ENCODE measurements at regions not wholly inside any gene's neighbourhood (a gene's known extent, or its start where the extent isn't known, plus 50 kb on each side); places are given as distances from the start of the nearest gene placed in this dataset.

DNA sequence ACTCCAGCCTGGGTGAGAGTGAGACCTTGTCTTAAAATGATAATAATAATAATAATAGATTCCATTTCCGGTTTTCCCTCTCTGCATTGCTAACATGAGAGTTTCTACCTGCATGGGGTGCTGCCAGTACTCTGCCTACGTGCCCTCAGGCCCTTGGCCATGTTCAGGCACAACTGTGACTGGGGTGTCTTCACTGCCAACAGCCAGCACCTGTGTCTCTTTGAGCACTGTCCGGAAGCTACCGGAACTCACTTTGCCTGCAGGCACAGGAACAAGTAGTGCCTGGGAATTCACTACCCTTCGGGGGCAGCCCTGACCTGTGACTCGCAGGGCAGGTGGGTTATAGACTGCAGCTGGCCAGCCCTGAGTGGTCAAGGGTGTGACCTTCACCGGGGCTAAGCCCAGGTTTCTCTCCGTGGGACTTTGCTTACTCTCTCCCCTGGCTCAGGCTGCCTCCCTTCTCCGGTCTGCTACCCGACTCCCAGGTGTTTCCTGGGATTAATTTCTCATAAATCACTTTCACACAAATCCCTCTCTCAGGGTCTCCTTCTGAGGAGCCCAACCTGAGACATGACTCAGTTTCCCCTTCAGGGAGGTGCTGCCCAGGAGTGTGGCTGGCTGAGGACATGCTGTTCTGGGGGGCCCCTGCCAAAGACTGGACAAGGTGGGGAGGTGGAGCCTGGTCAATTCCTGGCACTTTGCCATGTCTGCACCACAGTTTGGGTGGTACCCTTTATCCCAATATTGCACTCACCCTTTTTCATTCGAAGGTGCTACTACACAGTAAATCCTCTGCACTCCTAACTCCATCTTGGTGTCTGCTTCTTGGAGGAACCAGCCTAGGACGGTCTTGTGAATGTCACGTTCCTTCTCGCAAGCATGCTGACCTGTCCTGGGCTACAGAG lies 79.5 kb upstream of the RALGAPA2 start:
- H3K36me3 ChIP-seq (replicated peaks in 1 of 2; ENCODE audit: control insufficient read depth in 1 of 2, insufficient read depth in 2 of 2, low read length in 2 of 2): no peaks in the 10 kb centered on the region
- H3K79me2 ChIP-seq (ENCODE audit: insufficient read depth, low read length): no peaks in the 10 kb centered on the region
- ATAC-seq (peak; percentile 46), DNase-seq (ENCODE audit: low spot score) (no peak), FAIRE-seq (no peak)
- no peak overlapping the region for H3K27ac ChIP-seq (ENCODE audit: extremely low read length, insufficient read depth, low read length)
- H4K20me1 ChIP-seq (ENCODE audit: insufficient read depth, low read length): no peaks in the 10 kb centered on the region
- no peak overlapping the region for H3K4me3 ChIP-seq (replicated peaks in 1 of 3; ENCODE audit: insufficient read depth in 1 of 3, low read depth in 2 of 3, low read length in 3 of 3)
- H3K4me2 ChIP-seq (ENCODE audit: low read depth, low read length): no peak overlapping the region
- no peak overlapping the region for H3K9ac ChIP-seq (ENCODE audit: insufficient read depth, low read depth, low read length)
- WGBS (ENCODE audit: low lambda C conversion rate): 35% methylated on average over 14 of the region's 14 CpGs
- H3K4me1 ChIP-seq (ENCODE audit: insufficient read depth, low read length): no peaks in the 10 kb centered on the region
- peaks cover 4% of the 10 kb centered on the region for H3K9me3 ChIP-seq (ENCODE audit: low read length)
- no TSS peak for BruUV-seq (replicated peaks)
- in situ Hi-C loops (cut with HindIII; ENCODE audit: extremely low pct_ligation_motif_present, low pct_unique_long_range_greater_than_20kb): no loop called here
- intact Hi-C loops (cut with micrococcal nuclease; ENCODE audit: unreplicated experiment): no loop called here
- CTCF ChIA-PET (ENCODE audit: low intra/inter-chr PET ratio, low total read pairs): no interaction called here
- H3K27me3 ChIP-seq (ENCODE audit: control insufficient read depth in 1 of 2, insufficient read depth in 2 of 2, low read length in 2 of 2): peaks cover 0 to 2% of the 10 kb centered on the region in 2 experiments; a peak in 2 of 5 replicates
- POLR2A ChIA-PET: no interaction called here
- no peak overlapping the region for H2AFZ ChIP-seq (ENCODE audit: low read length)
- TF ChIP-seq PBX3 (CRISPR knock-in tag; IDR thresholded peaks at IDR 0.05; ENCODE audit: borderline replicate concordance) (0 out of 2 replicates have a peak, but pooled peaks have one; percentile 31), ZNF225 (CRISPR knock-in tag; IDR thresholded peaks at IDR 0.05) (0 out of 2 replicates have a peak, but pooled peaks have one; percentile 47), FOSL1 (CRISPR knock-in tag; IDR thresholded peaks at IDR 0.05; ENCODE audit: borderline replicate concordance) (peak; percentile 37; the same call in 1 of the 2 replicates), KLF12 (CRISPR knock-in tag; IDR thresholded peaks at IDR 0.05; ENCODE audit: borderline replicate concordance) (no peak), AHR (CRISPR knock-in tag; IDR thresholded peaks at IDR 0.05) (no peak), ZNF770 (CRISPR knock-in tag; IDR thresholded peaks at IDR 0.05) (no peak), EHMT2 (IDR thresholded peaks at IDR 0.05; ENCODE audit: borderline replicate concordance, low read depth, low read length) (no peak), ZNF773 (CRISPR knock-in tag; IDR thresholded peaks at IDR 0.05; ENCODE audit: borderline replicate concordance) (peak; percentile 49; the same call in 1 of the 2 replicates), ZNF616 (CRISPR knock-in tag; IDR thresholded peaks at IDR 0.05; ENCODE audit: low read depth) (no peak), HMGA1 (CRISPR knock-in tag; conservative IDR thresholded peaks at IDR 0.05) (no peak), TARDBP (CRISPR knock-in tag; IDR thresholded peaks at IDR 0.05) (no peak), LCORL (IDR thresholded peaks at IDR 0.05) (peak; percentile 36; the same call in 1 of the 2 replicates), LCORL (CRISPR knock-in tag; IDR thresholded peaks at IDR 0.05) (no peak), DMAP1 (CRISPR knock-in tag; IDR thresholded peaks at IDR 0.05) (no peak), ZNF343 (CRISPR knock-in tag; IDR thresholded peaks at IDR 0.05) (no peak), MED1 (CRISPR knock-in tag; IDR thresholded peaks at IDR 0.05) (no peak), DR1 (CRISPR knock-in tag; IDR thresholded peaks at IDR 0.05) (peak; percentile 54; the same call in 1 of the 2 replicates), GLMP (CRISPR knock-in tag; IDR thresholded peaks at IDR 0.05; ENCODE audit: borderline replicate concordance) (no peak), ISX (CRISPR knock-in tag; conservative IDR thresholded peaks at IDR 0.05) (no peak)
- TF ChIP-seq, protein P1, sequence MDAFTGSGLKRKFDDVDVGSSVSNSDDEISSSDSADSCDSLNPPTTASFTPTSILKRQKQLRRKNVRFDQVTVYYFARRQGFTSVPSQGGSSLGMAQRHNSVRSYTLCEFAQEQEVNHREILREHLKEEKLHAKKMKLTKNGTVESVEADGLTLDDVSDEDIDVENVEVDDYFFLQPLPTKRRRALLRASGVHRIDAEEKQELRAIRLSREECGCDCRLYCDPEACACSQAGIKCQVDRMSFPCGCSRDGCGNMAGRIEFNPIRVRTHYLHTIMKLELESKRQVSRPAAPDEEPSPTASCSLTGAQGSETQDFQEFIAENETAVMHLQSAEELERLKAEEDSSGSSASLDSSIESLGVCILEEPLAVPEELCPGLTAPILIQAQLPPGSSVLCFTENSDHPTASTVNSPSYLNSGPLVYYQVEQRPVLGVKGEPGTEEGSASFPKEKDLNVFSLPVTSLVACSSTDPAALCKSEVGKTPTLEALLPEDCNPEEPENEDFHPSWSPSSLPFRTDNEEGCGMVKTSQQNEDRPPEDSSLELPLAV (CRISPR knock-in tag; conservative IDR thresholded peaks at IDR 0.05; ENCODE audit: low read depth): no peak
